D341Med (cell line): ENCODE measurements at regions not wholly inside any gene's neighbourhood (a gene's known extent, or its start where the extent isn't known, plus 50 kb on each side); places are given as distances from the start of the nearest gene placed in this dataset.
A peak's percentile ranks its signal among the peaks of the same experiment; 100 is the strongest.

Source experiments
- DNase-seq: peaks from one replicate; pipeline ENCODE4 v3.0.0; 2012; ENCODE audit warnings: low spot score

GRCh38 chr12:118751355-118751754 lies 230.0 kb upstream of the SRRM4 start:
- DNase-seq = no peak

DNA sequence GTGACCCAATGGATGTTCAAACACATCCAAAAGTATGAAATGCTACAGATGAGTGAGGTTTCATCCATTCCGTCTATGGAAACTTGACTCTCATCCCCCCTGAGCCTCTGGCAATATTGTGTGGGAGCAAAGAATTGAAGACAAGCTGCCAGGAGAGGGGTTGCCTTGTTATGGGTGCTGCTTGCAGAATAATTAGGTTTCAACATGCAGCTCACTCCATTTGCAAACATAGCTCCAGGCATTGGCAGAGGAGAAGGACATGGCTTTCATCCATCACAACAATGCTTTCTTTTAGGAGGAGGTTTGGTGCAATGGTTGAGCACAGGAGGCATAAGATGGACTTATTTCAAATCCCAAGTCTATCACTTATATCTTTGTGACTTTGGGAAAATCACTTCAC lies 220.7 kb upstream of the SRRM4 start:
- no peak for DNase-seq

DNA sequence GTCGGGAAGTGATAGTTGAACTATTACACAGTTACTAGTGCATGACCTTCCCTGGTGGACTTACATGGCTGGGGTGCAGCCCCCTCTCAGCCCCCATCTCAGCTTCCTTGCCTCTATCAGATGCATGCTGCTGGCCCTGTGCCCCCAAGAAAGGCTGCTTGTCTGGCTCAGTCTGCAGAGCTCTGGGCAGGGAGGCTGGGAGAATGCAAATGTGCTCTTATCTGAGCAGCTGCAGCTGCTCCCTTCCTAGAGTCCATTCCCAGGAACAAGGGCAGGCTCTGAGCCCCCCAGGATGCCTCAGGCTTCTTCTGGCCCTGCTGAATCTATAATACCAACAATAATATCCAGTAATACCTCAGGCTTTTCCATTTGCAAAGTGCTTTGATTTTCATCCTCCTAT lies 218.1 kb upstream of the SRRM4 start:
- DNase-seq = no peak

DNA sequence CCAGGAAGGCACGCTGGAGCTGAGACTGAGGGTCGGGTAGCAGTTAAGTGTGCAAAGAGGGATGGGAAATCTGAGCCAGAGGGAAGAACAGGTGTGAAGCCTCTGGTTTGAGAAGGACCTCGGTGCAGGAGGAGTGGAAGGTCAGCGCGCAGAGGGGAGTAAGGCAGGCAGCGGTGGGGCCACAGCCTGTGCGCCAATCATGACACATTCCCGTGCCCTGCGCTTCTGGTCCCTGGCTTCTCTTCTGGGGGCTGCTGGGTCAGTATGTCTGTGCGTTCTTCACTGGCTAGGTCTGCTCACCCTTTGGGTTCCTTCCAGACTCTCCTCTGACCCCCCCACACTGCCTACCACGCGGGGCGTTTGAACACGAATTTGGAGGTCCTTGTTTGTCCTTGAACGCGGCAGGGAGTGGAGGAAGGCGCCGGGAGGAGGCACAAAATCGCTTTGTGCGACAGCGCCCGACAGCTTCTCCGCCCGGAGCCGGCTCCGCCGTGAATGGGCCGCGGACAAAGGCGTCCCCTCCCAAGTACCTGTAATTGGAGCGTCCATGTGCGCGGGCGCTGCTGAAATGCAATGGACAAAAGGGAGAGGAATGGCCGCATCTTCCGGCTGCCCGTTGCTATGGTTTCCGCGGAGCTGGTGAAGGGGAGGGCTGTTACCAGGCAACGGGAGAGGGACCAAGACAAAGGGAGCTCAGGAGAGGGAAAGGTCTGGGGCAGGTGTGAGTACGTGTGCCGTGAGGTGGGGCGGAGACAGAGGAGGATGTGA lies 207.2 kb upstream of the SRRM4 start:
- DNase-seq = peak; percentile 34

DNA sequence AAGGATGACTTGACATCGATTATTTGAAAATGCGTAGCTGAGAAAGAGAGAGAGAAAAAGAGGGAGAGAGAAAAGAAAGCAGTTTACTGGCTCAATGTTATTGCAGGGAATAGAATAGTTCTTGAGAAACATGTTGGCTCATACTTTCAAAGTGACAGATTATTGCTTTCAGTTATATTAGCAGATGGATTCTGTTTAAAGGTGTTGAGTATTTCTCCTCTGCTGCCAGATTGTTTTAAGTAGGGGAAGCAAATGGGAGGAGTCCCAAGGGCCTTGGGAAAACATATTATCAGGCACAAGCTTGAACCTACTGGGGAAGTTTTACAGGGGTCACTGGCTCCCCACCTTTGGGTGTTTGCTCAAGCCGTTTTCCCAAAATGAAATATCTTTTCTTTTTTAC lies 203.8 kb upstream of the SRRM4 start:
- no peak for DNase-seq

GRCh38 chr12:118778077-118778476 lies 203.3 kb upstream of the SRRM4 start:
- DNase-seq = no peak

DNA sequence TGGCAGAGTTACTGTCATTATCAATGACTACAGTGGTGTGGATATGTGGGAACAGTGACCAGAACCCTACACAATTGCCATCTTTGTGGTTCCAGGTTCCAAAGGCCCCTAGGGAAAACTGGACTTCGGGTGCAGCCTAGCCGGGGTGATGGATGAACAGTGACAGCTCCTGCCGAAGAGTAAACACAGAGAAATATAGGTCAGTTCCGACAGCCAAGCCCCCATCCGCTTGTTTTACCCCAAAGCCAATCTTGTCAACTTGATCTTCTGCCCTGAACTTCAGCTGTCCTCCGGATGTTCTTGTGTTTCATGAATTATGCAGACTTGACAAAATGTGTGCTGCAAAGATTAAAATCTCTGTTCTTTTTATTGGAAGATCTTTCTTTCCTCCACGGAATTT lies 200.4 kb upstream of the SRRM4 start:
- no peak for DNase-seq

DNA sequence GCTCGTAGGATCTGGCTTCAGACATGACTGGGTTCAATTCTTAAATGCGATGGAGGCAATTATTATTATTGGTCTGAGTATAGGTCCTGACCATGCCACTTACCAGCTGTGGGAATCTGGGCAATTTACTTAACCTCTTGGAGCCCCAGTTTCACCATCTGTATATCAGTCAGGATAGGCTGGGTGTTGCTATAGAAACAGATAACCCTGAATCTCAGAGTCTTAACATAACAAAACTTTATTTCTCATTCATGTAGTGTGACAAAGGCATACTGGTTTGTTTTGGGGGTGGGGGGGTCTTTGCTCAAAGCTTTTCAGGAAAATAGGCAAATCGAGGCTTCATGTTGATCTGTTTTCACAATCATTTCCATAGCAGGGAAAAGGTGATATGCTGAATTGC lies 199.6 kb upstream of the SRRM4 start:
- no peak for DNase-seq

DNA sequence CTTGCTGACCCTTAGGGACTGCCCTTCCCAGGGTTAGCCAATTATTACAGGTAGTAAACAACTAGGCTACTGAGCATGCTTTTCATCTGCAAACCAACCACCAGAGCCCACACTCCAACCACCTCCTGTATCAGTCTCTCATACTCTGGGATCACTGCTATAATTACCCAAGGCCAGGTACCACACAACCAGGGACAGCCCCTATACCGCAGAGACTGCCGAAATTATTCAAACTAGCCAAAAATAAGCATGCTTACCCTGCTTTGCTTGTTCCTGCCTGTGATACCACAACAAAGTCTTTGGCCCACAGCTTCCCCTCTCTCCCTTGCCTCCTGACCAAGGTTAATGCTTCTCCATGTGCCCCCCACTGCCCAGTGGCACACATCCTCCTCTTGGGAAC lies 197.6 kb upstream of the SRRM4 start:
- peak; percentile 4 for DNase-seq

DNA sequence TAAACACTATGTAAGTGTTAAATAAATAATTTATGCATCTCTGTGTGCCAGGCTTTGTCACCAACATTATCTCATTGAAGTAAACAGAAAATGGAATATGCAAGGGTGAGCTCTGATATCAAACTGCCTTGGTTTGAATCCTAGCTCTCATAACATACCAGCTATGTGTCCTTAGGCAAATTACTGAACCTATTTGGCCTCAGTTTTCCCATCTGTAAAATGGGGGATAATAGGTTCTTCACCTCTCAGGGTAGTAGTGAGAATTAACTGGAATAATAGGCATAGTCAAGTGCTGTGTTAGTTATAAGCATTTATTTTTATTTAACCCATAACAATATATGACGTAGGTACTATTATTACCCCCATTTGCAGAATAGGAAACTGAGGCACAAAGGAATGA lies 190.8 kb upstream of the SRRM4 start:
- DNase-seq = no peak

DNA sequence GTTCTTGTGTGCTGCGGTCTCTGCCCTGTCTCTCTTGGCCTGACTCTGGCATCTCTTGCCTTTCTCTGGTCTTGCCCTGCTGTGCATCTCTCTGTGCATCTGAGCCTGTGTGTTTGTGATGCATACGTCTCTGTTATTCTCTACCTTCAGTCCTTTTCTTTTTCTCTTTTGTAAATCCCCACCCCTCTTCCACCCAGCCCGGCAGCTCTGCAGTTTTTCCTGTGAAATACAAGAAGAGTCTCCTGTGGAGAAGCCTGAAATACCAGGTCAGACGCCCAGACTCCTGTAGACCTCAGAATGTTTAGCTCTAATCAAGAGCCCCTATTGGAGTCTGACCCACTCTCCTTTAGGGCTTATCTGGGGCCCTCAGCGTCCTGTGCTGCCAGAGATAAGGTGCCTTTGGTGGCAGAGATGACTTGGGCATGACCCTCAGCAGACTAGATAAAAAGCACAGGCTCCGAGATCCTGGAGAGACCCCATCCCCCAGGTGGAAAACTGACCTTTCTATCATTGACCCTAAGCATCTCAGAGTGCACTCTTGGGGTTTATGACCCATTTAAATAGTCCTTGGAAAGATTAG lies 167.5 kb upstream of the SRRM4 start:
- DNase-seq = no peak

- no peak for DNase-seq
Measured at GRCh38 chr12:118816296-118816695, 165.0 kb upstream of the SRRM4 start.

GRCh38 chr12:118821386-118821925 lies 159.9 kb upstream of the SRRM4 start:
- DNase-seq = no peak

DNA sequence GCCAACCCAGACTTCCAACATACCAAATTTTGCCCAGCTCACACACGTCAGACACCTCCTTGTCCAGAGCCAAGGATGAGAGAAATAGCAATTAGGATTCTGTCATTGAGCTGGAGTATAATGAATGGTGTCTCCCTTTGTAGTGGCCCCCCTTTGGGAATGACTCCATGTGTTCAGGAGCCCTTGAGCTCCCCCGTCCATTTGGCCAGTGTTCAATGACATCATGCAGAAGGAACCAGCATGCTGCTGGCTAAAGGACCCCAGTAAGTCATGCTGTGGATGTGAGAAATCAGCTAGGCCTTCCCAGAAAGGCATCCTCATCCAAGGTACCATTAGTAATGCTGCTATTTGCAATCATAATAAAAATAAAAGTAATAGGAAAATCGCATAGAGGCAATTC lies 158.8 kb upstream of the SRRM4 start:
- DNase-seq = no peak

DNA sequence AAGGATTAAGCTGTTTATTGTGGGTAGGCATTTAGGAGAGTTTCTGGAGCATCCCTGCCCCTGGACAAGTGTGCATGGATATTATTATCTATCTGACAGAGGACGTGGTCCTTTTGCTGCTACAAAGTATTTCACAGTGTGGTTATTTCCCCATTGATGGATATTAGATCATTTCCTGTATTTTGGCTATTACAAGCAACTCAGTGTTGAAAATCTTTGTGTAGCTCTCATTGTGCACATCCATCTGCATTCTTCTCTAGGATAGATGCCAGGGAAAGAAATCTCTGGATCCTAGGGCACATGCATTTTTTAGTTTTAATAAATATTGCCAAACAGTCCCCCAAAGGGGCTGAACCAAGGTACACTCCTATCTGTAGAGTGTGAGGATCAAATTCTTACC lies 154.3 kb upstream of the SRRM4 start:
- no peak for DNase-seq

- no peak for DNase-seq
Measured at GRCh38 chr12:118827606-118828005, 153.7 kb upstream of the SRRM4 start.

GRCh38 chr12:118830296-118830695 lies 151.0 kb upstream of the SRRM4 start:
- no peak for DNase-seq

- no peak for DNase-seq
Measured at GRCh38 chr12:118835926-118836325, 145.4 kb upstream of the SRRM4 start.

- DNase-seq = peak; percentile 37
Measured at GRCh38 chr12:118840399-118840798, 140.9 kb upstream of the SRRM4 start.

DNA sequence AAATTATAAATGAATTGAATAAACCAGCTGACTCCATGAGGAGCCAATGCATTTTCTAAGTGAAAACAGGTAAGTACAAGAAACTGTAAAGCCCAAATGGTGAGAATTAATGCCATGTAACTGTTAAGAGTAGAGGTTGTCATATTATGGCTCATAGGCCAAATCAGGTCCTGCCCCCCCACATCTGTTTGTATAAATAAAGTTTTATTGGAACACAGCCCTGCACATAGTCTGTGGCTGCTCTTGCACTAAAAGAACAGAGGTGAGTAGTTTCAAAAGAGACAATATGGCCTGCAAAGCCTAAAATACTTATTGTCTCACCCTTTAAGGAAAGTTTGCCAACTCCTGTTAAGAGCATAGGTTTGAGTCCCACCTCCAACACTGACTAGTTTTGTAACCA lies 140.5 kb upstream of the SRRM4 start:
- no peak for DNase-seq

GRCh38 chr12:118841588-118841987 lies 139.8 kb upstream of the SRRM4 start:
- DNase-seq = no peak

DNA sequence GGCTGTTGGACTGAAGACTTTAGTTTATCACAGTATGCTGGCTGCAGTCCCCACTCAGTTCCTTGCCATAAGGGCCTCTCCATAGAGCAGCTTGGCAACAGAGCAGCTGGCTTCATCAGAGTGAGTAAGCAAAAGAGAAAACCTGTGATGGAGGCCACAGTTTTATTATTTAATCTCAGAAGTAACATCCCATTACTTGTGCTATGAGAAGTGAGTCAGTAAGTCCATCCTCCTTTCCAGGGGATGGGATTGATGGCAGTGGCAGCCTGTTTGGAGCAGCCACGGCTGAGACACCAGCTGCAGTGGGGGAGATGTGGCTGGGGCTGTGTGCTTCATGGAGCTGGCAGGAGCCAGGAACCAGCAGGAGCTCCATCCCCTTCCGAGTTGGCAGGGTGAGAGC lies 138.5 kb upstream of the SRRM4 start:
- DNase-seq = no peak

- DNase-seq = no peak
Measured at GRCh38 chr12:118846416-118846815, 134.9 kb upstream of the SRRM4 start.
